ENCODE measurements at regions not wholly inside any gene's neighbourhood (a gene's known extent, or its start where the extent isn't known, plus 50 kb on each side); places are given as distances from the start of the nearest gene placed in this dataset.

DNA sequence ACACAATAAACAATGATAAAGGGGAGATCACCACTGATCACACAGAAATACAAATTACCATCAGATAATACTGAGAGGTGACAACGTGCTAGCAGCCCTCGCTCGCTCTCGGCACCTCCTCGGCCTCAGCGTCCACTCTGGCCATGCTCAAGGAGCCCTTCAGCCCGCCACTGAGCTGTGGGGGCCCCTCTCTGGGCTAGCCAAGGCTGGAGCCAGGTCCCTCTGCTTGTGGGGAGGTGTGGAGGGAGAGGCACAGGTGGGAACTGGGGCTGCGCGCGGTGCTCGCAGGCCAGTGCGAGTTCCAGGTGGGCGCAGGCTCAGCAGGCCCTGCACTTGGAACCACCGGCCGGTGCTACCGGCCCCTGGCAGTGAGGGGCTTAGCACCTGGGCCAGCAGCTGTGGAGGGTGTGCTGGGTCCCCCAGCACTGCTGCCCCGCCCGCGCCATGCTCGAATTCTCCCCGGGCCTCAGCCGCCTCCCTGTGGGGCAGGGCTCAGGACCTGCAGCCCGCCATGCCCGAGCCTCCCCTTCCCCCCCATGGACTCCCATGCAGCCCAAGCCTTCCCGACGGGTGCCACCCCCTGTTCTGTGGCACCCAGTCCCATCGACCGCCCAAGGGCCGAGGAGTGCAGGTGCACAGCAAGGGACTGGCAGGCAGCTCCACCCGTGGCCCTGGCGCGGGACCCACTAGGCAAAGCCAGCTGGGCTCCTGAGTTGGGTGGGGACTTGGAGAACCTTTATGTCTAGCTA is 340.0 kb upstream of the GULP1 start:
- TF ChIP-seq, protein P1, sequence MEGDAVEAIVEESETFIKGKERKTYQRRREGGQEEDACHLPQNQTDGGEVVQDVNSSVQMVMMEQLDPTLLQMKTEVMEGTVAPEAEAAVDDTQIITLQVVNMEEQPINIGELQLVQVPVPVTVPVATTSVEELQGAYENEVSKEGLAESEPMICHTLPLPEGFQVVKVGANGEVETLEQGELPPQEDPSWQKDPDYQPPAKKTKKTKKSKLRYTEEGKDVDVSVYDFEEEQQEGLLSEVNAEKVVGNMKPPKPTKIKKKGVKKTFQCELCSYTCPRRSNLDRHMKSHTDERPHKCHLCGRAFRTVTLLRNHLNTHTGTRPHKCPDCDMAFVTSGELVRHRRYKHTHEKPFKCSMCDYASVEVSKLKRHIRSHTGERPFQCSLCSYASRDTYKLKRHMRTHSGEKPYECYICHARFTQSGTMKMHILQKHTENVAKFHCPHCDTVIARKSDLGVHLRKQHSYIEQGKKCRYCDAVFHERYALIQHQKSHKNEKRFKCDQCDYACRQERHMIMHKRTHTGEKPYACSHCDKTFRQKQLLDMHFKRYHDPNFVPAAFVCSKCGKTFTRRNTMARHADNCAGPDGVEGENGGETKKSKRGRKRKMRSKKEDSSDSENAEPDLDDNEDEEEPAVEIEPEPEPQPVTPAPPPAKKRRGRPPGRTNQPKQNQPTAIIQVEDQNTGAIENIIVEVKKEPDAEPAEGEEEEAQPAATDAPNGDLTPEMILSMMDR (conservative IDR thresholded peaks at IDR 0.05; ENCODE audit: low read depth, low read length), result no peak
- TF ChIP-seq EZH2 (IDR thresholded peaks at IDR 0.05; ENCODE audit: borderline replicate concordance, low read depth, low read length, poor library complexity, severe bottlenecking), result no peak

All from A673 (cell line).